ENCODE measurements at regions not wholly inside any gene's neighbourhood (a gene's known extent, or its start where the extent isn't known, plus 50 kb on each side); places are given as distances from the start of the nearest gene placed in this dataset.

GRCh38 chr9:82091610-82092009 is 103.0 kb downstream of the SPATA31D1 start:
- H3K4me3 ChIP-seq (ENCODE audit: low read length) = no peak overlapping the region
- no peaks in the 10 kb centered on the region for H3K27me3 ChIP-seq (ENCODE audit: control insufficient read depth, low read length)
- no peaks in the 10 kb centered on the region for H3K9me3 ChIP-seq (ENCODE audit: control insufficient read depth, insufficient read depth, low read length)
- H3K4me1 ChIP-seq (ENCODE audit: control insufficient read depth, low read length) = no peaks in the 10 kb centered on the region
- H3K27ac ChIP-seq (ENCODE audit: low read depth, low read length) = no peak overlapping the region
- no peaks in the 10 kb centered on the region for H3F3A ChIP-seq (ENCODE audit: control insufficient read depth, insufficient read depth)
- TF ChIP-seq EZH2phosphoT487 (IDR thresholded peaks at IDR 0.05; ENCODE audit: borderline replicate concordance, low read length) = no peak
- no peak for TF ChIP-seq CTCF (IDR thresholded peaks at IDR 0.05; ENCODE audit: low read depth, low read length, poor library complexity, severe bottlenecking)
- no peaks in the 10 kb centered on the region for H4K20me1 ChIP-seq (ENCODE audit: control insufficient read depth, insufficient read depth, low read depth, low read length)
- H3K4me2 ChIP-seq (ENCODE audit: low read length) = no peak overlapping the region
- no peaks in the 10 kb centered on the region for H3K79me2 ChIP-seq (ENCODE audit: control insufficient read depth, low read length)
- H3K9me2 ChIP-seq (replicated peaks; ENCODE audit: control insufficient read depth, low read length) = no peaks in the 10 kb centered on the region; the same call in 1 of the 2 replicates
- H3K36me3 ChIP-seq (ENCODE audit: control insufficient read depth, low read length) = no peaks in the 10 kb centered on the region

- no peaks in the 10 kb centered on the region for H4K20me1 ChIP-seq (ENCODE audit: control insufficient read depth, insufficient read depth, low read depth, low read length)
- H3K4me2 ChIP-seq (ENCODE audit: low read length) = no peak overlapping the region
- no peak overlapping the region for H3K27ac ChIP-seq (ENCODE audit: low read depth, low read length)
- no peaks in the 10 kb centered on the region for H3F3A ChIP-seq (ENCODE audit: control insufficient read depth, insufficient read depth)
- no peaks in the 10 kb centered on the region for H3K36me3 ChIP-seq (ENCODE audit: control insufficient read depth, low read length)
- no peaks in the 10 kb centered on the region for H3K27me3 ChIP-seq (ENCODE audit: control insufficient read depth, low read length)
- TF ChIP-seq CTCF (IDR thresholded peaks at IDR 0.05; ENCODE audit: low read depth, low read length, poor library complexity, severe bottlenecking) (no peak), EZH2phosphoT487 (IDR thresholded peaks at IDR 0.05; ENCODE audit: borderline replicate concordance, low read length) (no peak)
- no peaks in the 10 kb centered on the region for H3K9me3 ChIP-seq (ENCODE audit: control insufficient read depth, insufficient read depth, low read length)
- H3K4me3 ChIP-seq (ENCODE audit: low read length) = no peak overlapping the region
- H3K9me2 ChIP-seq (replicated peaks; ENCODE audit: control insufficient read depth, low read length) = no peaks in the 10 kb centered on the region
- no peaks in the 10 kb centered on the region for H3K4me1 ChIP-seq (ENCODE audit: control insufficient read depth, low read length)
- no peaks in the 10 kb centered on the region for H3K79me2 ChIP-seq (ENCODE audit: control insufficient read depth, low read length)
These were observed 112.9 kb downstream of the SPATA31D1 start for GRCh38 chr9:82101475-82101874.

GRCh38 chr9:82104252-82104651 is 115.7 kb downstream of the SPATA31D1 start:
- Histone ChIP-seq H3K9me3 (ENCODE audit: control insufficient read depth, insufficient read depth, low read length) (no peaks in the 10 kb centered on the region), H3K27me3 (ENCODE audit: control insufficient read depth, low read length) (no peaks in the 10 kb centered on the region), H3K4me3 (ENCODE audit: low read length) (no peak overlapping the region), H3F3A (ENCODE audit: control insufficient read depth, insufficient read depth) (no peaks in the 10 kb centered on the region), H3K9me2 (replicated peaks; ENCODE audit: control insufficient read depth, low read length) (no peaks in the 10 kb centered on the region), H3K27ac (ENCODE audit: low read depth, low read length) (no peak overlapping the region), H3K79me2 (ENCODE audit: control insufficient read depth, low read length) (no peaks in the 10 kb centered on the region), H3K4me2 (ENCODE audit: low read length) (no peak overlapping the region), H4K20me1 (ENCODE audit: control insufficient read depth, insufficient read depth, low read depth, low read length) (no peaks in the 10 kb centered on the region), H3K36me3 (ENCODE audit: control insufficient read depth, low read length) (no peaks in the 10 kb centered on the region), H3K4me1 (ENCODE audit: control insufficient read depth, low read length) (no peaks in the 10 kb centered on the region)
- TF ChIP-seq CTCF (IDR thresholded peaks at IDR 0.05; ENCODE audit: low read depth, low read length, poor library complexity, severe bottlenecking) = no peak
- TF ChIP-seq EZH2phosphoT487 (IDR thresholded peaks at IDR 0.05; ENCODE audit: borderline replicate concordance, low read length) = no peak

- TF ChIP-seq EZH2phosphoT487 (IDR thresholded peaks at IDR 0.05; ENCODE audit: borderline replicate concordance, low read length) = no peak
- TF ChIP-seq CTCF (IDR thresholded peaks at IDR 0.05; ENCODE audit: low read depth, low read length, poor library complexity, severe bottlenecking) = no peak
These were observed 117.2 kb downstream of the SPATA31D1 start for GRCh38 chr9:82105729-82106128.

More at GRCh38 chr9:82105729-82106128, 117.2 kb downstream of the SPATA31D1 start:
- Histone ChIP-seq H3K27ac (ENCODE audit: low read depth, low read length) (no peak overlapping the region), H3F3A (ENCODE audit: control insufficient read depth, insufficient read depth) (no peaks in the 10 kb centered on the region), H3K36me3 (ENCODE audit: control insufficient read depth, low read length) (no peaks in the 10 kb centered on the region), H3K9me3 (ENCODE audit: control insufficient read depth, insufficient read depth, low read length) (no peaks in the 10 kb centered on the region), H4K20me1 (ENCODE audit: control insufficient read depth, insufficient read depth, low read depth, low read length) (no peaks in the 10 kb centered on the region), H3K4me3 (ENCODE audit: low read length) (no peak overlapping the region), H3K79me2 (ENCODE audit: control insufficient read depth, low read length) (no peaks in the 10 kb centered on the region), H3K4me1 (ENCODE audit: control insufficient read depth, low read length) (no peaks in the 10 kb centered on the region), H3K9me2 (replicated peaks; ENCODE audit: control insufficient read depth, low read length) (no peaks in the 10 kb centered on the region), H3K4me2 (ENCODE audit: low read length) (no peak overlapping the region), H3K27me3 (ENCODE audit: control insufficient read depth, low read length) (no peaks in the 10 kb centered on the region)

Measured in DOHH2 (cell line).